H9 (cell line): ENCODE measurements at regions not wholly inside any gene's neighbourhood (a gene's known extent, or its start where the extent isn't known, plus 50 kb on each side); places are given as distances from the start of the nearest gene placed in this dataset.

Experiments used
- DNase-seq: peaks from one replicate; pipeline ENCODE4 v3.0.0-alpha.2; 2017
- H2AFZ ChIP-seq: one replicate; pipeline ENCODE4 v1.6.1; 2013; ENCODE audit warnings: mild to moderate bottlenecking, low read length, control low read depth, moderate library complexity
- H2AK5ac ChIP-seq: 2 replicates; pipeline ENCODE4 v1.6.1; 2013; ENCODE audit warnings: low read length, control low read depth, mixed read lengths; ENCODE audit not compliant: insufficient read length
- H2BK120ac ChIP-seq: one replicate; pipeline ENCODE4 v1.6.1; 2013; ENCODE audit warnings: low read depth, mild to moderate bottlenecking, low read length, control low read depth, inconsistent platforms; ENCODE audit not compliant: poor library complexity, severe bottlenecking
- H2BK12ac ChIP-seq: 2 replicates; pipeline ENCODE4 v1.6.1; 2013; ENCODE audit warnings: low read length, control low read depth, mixed read lengths, low read depth; ENCODE audit not compliant: insufficient read length
- H2BK15ac ChIP-seq: 2 replicates; pipeline ENCODE4 v1.6.1; 2013; ENCODE audit warnings: low read depth, low read length, control low read depth
- H2BK20ac ChIP-seq: one replicate; pipeline ENCODE4 v1.6.1; 2013; ENCODE audit warnings: low read depth, mild to moderate bottlenecking, low read length, control low read depth, inconsistent platforms; ENCODE audit not compliant: poor library complexity, severe bottlenecking
- H2BK5ac ChIP-seq: 2 replicates; pipeline ENCODE4 v1.6.1; 2013; ENCODE audit warnings: low read length, control low read depth, mixed read lengths; ENCODE audit not compliant: insufficient read length
- H3K14ac ChIP-seq: 2 replicates; pipeline ENCODE4 v1.6.1; 2013; ENCODE audit warnings: low read length, control low read depth; ENCODE audit not compliant: insufficient read depth
- H3K18ac ChIP-seq: 2 replicates; pipeline ENCODE4 v1.6.1; 2013; ENCODE audit warnings: low read depth, mild to moderate bottlenecking, mixed read lengths, low read length, control low read depth; ENCODE audit not compliant: insufficient read length
- H3K23ac ChIP-seq: 2 replicates; pipeline ENCODE4 v1.6.1; 2013; ENCODE audit warnings: low read length, control low read depth, mixed read lengths, low read depth; ENCODE audit not compliant: insufficient read length
- H3K23me2 ChIP-seq: 2 replicates; pipeline ENCODE4 v1.6.1; 2013; ENCODE audit warnings: low read depth, mild to moderate bottlenecking, mixed read lengths, low read length, control low read depth; ENCODE audit not compliant: insufficient read length, poor library complexity, severe bottlenecking
- H3K27ac ChIP-seq: 2 replicates; pipeline ENCODE4 v1.5.1; 2013; ENCODE audit warnings: low read length, control low read depth, mixed read lengths, low read depth; ENCODE audit not compliant: insufficient read length
- H3K27me3 ChIP-seq: 2 replicates; pipeline ENCODE4 v1.6.1; 2013; ENCODE audit warnings: low read length, control low read depth, inconsistent platforms; ENCODE audit not compliant: insufficient read depth
- H3K4ac ChIP-seq: 2 replicates; pipeline ENCODE4 v1.6.1; 2013; ENCODE audit warnings: low read depth, mild to moderate bottlenecking, control low read depth, inconsistent platforms, low read length, moderate library complexity
- H3K4me1 ChIP-seq: 2 replicates; pipeline ENCODE4 v1.6.1; 2013; ENCODE audit warnings: low read length, control low read depth, inconsistent platforms; ENCODE audit not compliant: insufficient read depth
- H3K4me2 ChIP-seq: 2 replicates; pipeline ENCODE4 v1.6.1; 2013; ENCODE audit warnings: low read length, control low read depth, mixed read lengths; ENCODE audit not compliant: insufficient read length, insufficient read depth
- H3K56ac ChIP-seq: 2 replicates; pipeline ENCODE4 v1.6.1; 2013; ENCODE audit warnings: low read depth, mild to moderate bottlenecking, mixed read lengths, low read length, control low read depth; ENCODE audit not compliant: insufficient read length
- H3K79me1 ChIP-seq: 2 replicates; pipeline ENCODE4 v1.6.1; 2013; ENCODE audit warnings: low read depth, mild to moderate bottlenecking, moderate library complexity, low read length, control low read depth, inconsistent platforms; ENCODE audit not compliant: insufficient read depth, poor library complexity, severe bottlenecking
- H3K79me2 ChIP-seq: 2 replicates; pipeline ENCODE4 v1.6.1; 2013; ENCODE audit warnings: low read length, control low read depth, inconsistent platforms; ENCODE audit not compliant: insufficient read depth
- H3K9ac ChIP-seq: 2 replicates; pipeline ENCODE4 v1.6.1; 2013; ENCODE audit warnings: low read length, control low read depth, mixed read lengths; ENCODE audit not compliant: insufficient read length; ENCODE audit errors: extremely low read depth
- H3K9me3 ChIP-seq: one replicate; pipeline ENCODE4 v1.6.1; 2013; ENCODE audit warnings: low read depth, low read length, inconsistent platforms; ENCODE audit not compliant: control insufficient read depth
- H3T11ph ChIP-seq: one replicate; pipeline ENCODE4 v1.6.1; 2013; ENCODE audit warnings: mild to moderate bottlenecking, low read length, control low read depth, inconsistent platforms
- H4K20me1 ChIP-seq: one replicate; pipeline ENCODE4 v1.6.1; 2013; ENCODE audit not compliant: control insufficient read depth, insufficient read length, insufficient read depth
- H4K5ac ChIP-seq: 2 replicates; pipeline ENCODE4 v1.6.1; 2013; ENCODE audit warnings: low read depth, mild to moderate bottlenecking, mixed read lengths, low read length, control low read depth; ENCODE audit not compliant: insufficient read length
- H4K8ac ChIP-seq: replicated peaks from 2 replicates; pipeline ENCODE4 v1.6.1; 2013; ENCODE audit warnings: low read length, control low read depth, mixed read lengths, low read depth; ENCODE audit not compliant: insufficient read length
- H4K91ac ChIP-seq: 2 replicates; pipeline ENCODE4 v1.6.1; 2013; ENCODE audit warnings: low read depth, mild to moderate bottlenecking, moderate library complexity, mixed read lengths, low read length, control low read depth; ENCODE audit not compliant: insufficient read length
- H3K27ac Mint-ChIP-seq, 3 experiments: 2 replicates in 2 of 3; 3 replicates in 1 of 3; pipeline ENCODE4 v1.8.0; 2020 to 2021; ENCODE audit warnings: mixed read lengths in 3 of 3, mild to moderate bottlenecking in 1 of 3, moderate library complexity in 1 of 3
- H3K27me3 Mint-ChIP-seq: 2 replicates; pipeline ENCODE4 v1.8.0; 2021; ENCODE audit warnings: low read depth, mild to moderate bottlenecking, moderate library complexity, mixed read lengths
- H3K36me3 Mint-ChIP-seq, 3 experiments: 2 replicates in 2 of 3; 3 replicates in 1 of 3; pipeline ENCODE4 v1.8.0; 2020 to 2021; ENCODE audit warnings: low read depth in 3 of 3, mixed read lengths in 3 of 3; ENCODE audit not compliant: insufficient read depth in 1 of 3
- H3K4me1 Mint-ChIP-seq, 2 experiments: 2 replicates each; pipeline ENCODE4 v1.8.0; 2020; ENCODE audit warnings: mixed read lengths in 2 of 2
- H3K4me3 Mint-ChIP-seq, 2 experiments: 2 replicates in 1 of 2; 3 replicates in 1 of 2; pipeline ENCODE4 v1.8.0; 2020 to 2021; ENCODE audit warnings: mild to moderate bottlenecking in 2 of 2, mixed read lengths in 2 of 2, moderate library complexity in 1 of 2
- H3K9me3 Mint-ChIP-seq, 2 experiments: 2 replicates in 1 of 2; 3 replicates in 1 of 2; pipeline ENCODE4 v1.8.0; 2020; ENCODE audit warnings: mild to moderate bottlenecking in 2 of 2, mixed read lengths in 2 of 2, moderate library complexity in 1 of 2
- CTCF ChIP-seq: fragments of 200-600 bp; sonication (generic); conservative IDR thresholded peaks from 3 replicates; pipeline ENCODE4 v1.8.0; 2021; ENCODE audit warnings: antibody characterized with exemption, mild to moderate bottlenecking
- WGBS: extraction: QIAGEN DNeasy Blood & Tissue Kit; methylation state at CpG from one replicate; pipeline ENCODE4 v1.1.7; 2013; ENCODE audit warnings: missing lambda C conversion rate, low lambda C conversion rate, mixed read lengths; ENCODE audit not compliant: insufficient read length; ENCODE audit errors: extremely low coverage; 5-methylcytosine and 5-hydroxymethylcytosine counted together

DNA sequence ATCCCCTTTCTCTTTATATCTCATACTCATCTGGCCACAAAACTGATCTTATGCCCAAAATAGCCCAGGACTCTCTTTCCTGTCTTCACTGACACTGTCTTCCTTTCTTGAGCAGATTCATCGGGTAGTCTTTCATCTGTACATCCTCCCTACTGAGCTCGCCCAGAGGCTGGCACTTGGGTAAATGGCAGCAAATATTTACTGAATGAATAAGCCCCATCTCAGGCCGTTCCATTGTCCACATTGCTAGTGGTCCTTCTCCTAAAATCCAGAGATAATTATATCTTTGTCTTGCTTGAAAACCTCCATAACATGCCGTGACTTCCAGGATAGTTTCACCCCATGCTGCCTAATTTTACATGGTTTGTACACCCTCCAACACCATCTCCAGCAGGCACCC lies 158.1 kb upstream of the SDK2 start:
- Histone ChIP-seq H2BK20ac (no peak overlapping the region), H2BK12ac (no peak overlapping the region), H3K9me3 (no peaks in the 10 kb centered on the region), H2BK5ac (no peak overlapping the region), H2BK15ac (no peak overlapping the region), H2BK120ac (no peak overlapping the region), H4K91ac (no peak overlapping the region), H3K14ac (no peak overlapping the region), H4K8ac (no peak overlapping the region), H3K27ac (no peak overlapping the region), H3K56ac (no peak overlapping the region), H2AFZ (no peak overlapping the region), H3K27me3 (peaks cover 3% of the 10 kb centered on the region; the same call in 1 of the 2 replicates), H3K4ac (no peak overlapping the region), H3K4me1 (no peaks in the 10 kb centered on the region), H3T11ph (no peak overlapping the region), H4K5ac (no peak overlapping the region), H2AK5ac (no peak overlapping the region), H3K79me2 (no peaks in the 10 kb centered on the region), H3K79me1 (no peaks in the 10 kb centered on the region), H3K4me2 (no peak overlapping the region), H3K23me2 (no peaks in the 10 kb centered on the region), H3K23ac (no peak overlapping the region), H3K9ac (no peak overlapping the region), H4K20me1 (no peaks in the 10 kb centered on the region), H3K18ac (no peak overlapping the region)
- no peak for TF ChIP-seq CTCF
- no peak for DNase-seq
- H3K36me3 Mint-ChIP-seq = peaks cover 0 to 5% (median 3%) of the 10 kb centered on the region in 3 experiments; a peak in 3 of 7 replicates
- WGBS = no CpG with 5 or more reads among the region's 4 CpGs
- peaks cover 44% of the 10 kb centered on the region for H3K27me3 Mint-ChIP-seq
- H3K9me3 Mint-ChIP-seq = peaks cover 14 to 16% of the 10 kb centered on the region in 2 experiments
- H3K27ac Mint-ChIP-seq = no peak overlapping the region
- peaks cover 14 to 20% of the 10 kb centered on the region in 2 experiments for H3K4me1 Mint-ChIP-seq
- H3K4me3 Mint-ChIP-seq = no peak overlapping the region
